Ishikawa (cell line): ENCODE measurements at regions not wholly inside any gene's neighbourhood (a gene's known extent, or its start where the extent isn't known, plus 50 kb on each side); places are given as distances from the start of the nearest gene placed in this dataset.

Experiments
- CREB1 ChIP-seq: IDR thresholded peaks from 2 replicates; pipeline ENCODE4 v1.6.1; 2012; ENCODE audit warnings: low read depth
- EP300 ChIP-seq: IDR thresholded peaks from 2 replicates; pipeline ENCODE4 v1.6.1; 2012; ENCODE audit warnings: borderline replicate concordance
- FOXM1 ChIP-seq: IDR thresholded peaks from 2 replicates; pipeline ENCODE4 v1.6.1; 2012; ENCODE audit warnings: low read depth, borderline replicate concordance
- MAX ChIP-seq: IDR thresholded peaks from 2 replicates; pipeline ENCODE4 v1.6.1; 2012
- RAD21 ChIP-seq: IDR thresholded peaks from 2 replicates; pipeline ENCODE4 v1.6.1; 2012; ENCODE audit warnings: low read depth
- TCF12 ChIP-seq: IDR thresholded peaks from 2 replicates; pipeline ENCODE4 v1.6.1; 2012; ENCODE audit warnings: low read depth
- TEAD4 ChIP-seq: IDR thresholded peaks from 2 replicates; pipeline ENCODE4 v1.6.1; 2012
- YY1 ChIP-seq: IDR thresholded peaks from 2 replicates; pipeline ENCODE4 v1.6.1; 2012; ENCODE audit warnings: low read depth

GRCh38 chr4:56750231-56750630 lies 69.1 kb upstream of the HOPX start:
- TF ChIP-seq EP300: no peak
- TF ChIP-seq RAD21: no peak
- no peak for TF ChIP-seq MAX
- TF ChIP-seq TEAD4: no peak
- TF ChIP-seq FOXM1: no peak
- no peak for TF ChIP-seq YY1
- TF ChIP-seq CREB1: no peak
- TF ChIP-seq TCF12: no peak
